Ishikawa (cell line): ENCODE measurements at regions not wholly inside any gene's neighbourhood (a gene's known extent, or its start where the extent isn't known, plus 50 kb on each side); places are given as distances from the start of the nearest gene placed in this dataset.

Experiments
- CEBPB ChIP-seq: IDR thresholded peaks from 2 replicates; pipeline ENCODE4 v1.6.1; 2012
- CREB1 ChIP-seq: IDR thresholded peaks from 2 replicates; pipeline ENCODE4 v1.6.1; 2012; ENCODE audit warnings: low read depth
- EGR1 ChIP-seq: IDR thresholded peaks from 2 replicates; pipeline ENCODE4 v1.6.1; 2012
- EP300 ChIP-seq: IDR thresholded peaks from 2 replicates; pipeline ENCODE4 v1.6.1; 2012; ENCODE audit warnings: borderline replicate concordance
- FOXM1 ChIP-seq: IDR thresholded peaks from 2 replicates; pipeline ENCODE4 v1.6.1; 2012; ENCODE audit warnings: low read depth, borderline replicate concordance
- MAX ChIP-seq: IDR thresholded peaks from 2 replicates; pipeline ENCODE4 v1.6.1; 2012
- NFIC ChIP-seq: IDR thresholded peaks from 2 replicates; pipeline ENCODE4 v1.6.1; 2012
- RAD21 ChIP-seq: IDR thresholded peaks from 2 replicates; pipeline ENCODE4 v1.6.1; 2012; ENCODE audit warnings: low read depth
- REST ChIP-seq: IDR thresholded peaks from 2 replicates; pipeline ENCODE4 v1.6.1; 2012; ENCODE audit warnings: low read depth, mild to moderate bottlenecking
- TAF1 ChIP-seq: IDR thresholded peaks from 2 replicates; pipeline ENCODE4 v1.6.1; 2012; ENCODE audit warnings: low read depth, mild to moderate bottlenecking
- TCF12 ChIP-seq: IDR thresholded peaks from 2 replicates; pipeline ENCODE4 v1.6.1; 2012; ENCODE audit warnings: low read depth
- TEAD4 ChIP-seq: IDR thresholded peaks from 2 replicates; pipeline ENCODE4 v1.6.1; 2012
- YY1 ChIP-seq: IDR thresholded peaks from 2 replicates; pipeline ENCODE4 v1.6.1; 2012; ENCODE audit warnings: low read depth
- ZBTB7A ChIP-seq: IDR thresholded peaks from 2 replicates; pipeline ENCODE4 v1.6.1; 2012; ENCODE audit warnings: low read depth
- TF ChIP-seq, protein P1 (sequence below): IDR thresholded peaks from 2 replicates; pipeline ENCODE4 v1.6.1; 2012

DNA sequence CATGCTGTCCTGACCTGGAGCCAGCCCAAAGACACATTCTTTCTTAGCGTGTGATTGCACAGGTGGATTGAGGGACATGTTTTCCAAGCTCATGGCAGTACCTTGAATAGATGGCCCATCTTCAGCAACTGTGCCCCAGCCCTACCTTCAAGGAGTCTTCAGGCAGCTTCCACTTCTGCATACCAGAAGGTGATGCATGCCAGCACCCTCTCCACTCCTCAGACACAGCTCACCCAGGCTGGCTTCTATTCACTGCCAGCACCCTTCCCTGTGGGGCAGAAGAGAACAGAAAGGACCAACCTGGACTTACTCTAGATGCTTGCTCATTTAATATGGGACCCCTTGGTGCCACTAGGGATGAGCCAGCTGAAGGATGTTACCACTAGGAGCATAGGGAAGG lies 466.4 kb upstream of the ISX start:
- no peak for TF ChIP-seq REST
- TF ChIP-seq FOXM1: no peak
- no peak for TF ChIP-seq TAF1
- TF ChIP-seq CEBPB: no peak
- no peak for TF ChIP-seq EGR1
- TF ChIP-seq ZBTB7A: no peak
- no peak for TF ChIP-seq NFIC
- no peak for TF ChIP-seq EP300
- no peak for TF ChIP-seq CREB1

GRCh38 chr22:34604312-34604711 lies 461.6 kb upstream of the ISX start:
- TF ChIP-seq ZBTB7A (no peak), TEAD4 (no peak), EP300 (no peak), CEBPB (no peak), FOXM1 (no peak), TAF1 (no peak)

- TF ChIP-seq NFIC (no peak), EGR1 (no peak), ZBTB7A (no peak), FOXM1 (no peak), TAF1 (no peak), CREB1 (no peak), EP300 (no peak)
Measured at GRCh38 chr22:34608106-34608505, 457.9 kb upstream of the ISX start.

DNA sequence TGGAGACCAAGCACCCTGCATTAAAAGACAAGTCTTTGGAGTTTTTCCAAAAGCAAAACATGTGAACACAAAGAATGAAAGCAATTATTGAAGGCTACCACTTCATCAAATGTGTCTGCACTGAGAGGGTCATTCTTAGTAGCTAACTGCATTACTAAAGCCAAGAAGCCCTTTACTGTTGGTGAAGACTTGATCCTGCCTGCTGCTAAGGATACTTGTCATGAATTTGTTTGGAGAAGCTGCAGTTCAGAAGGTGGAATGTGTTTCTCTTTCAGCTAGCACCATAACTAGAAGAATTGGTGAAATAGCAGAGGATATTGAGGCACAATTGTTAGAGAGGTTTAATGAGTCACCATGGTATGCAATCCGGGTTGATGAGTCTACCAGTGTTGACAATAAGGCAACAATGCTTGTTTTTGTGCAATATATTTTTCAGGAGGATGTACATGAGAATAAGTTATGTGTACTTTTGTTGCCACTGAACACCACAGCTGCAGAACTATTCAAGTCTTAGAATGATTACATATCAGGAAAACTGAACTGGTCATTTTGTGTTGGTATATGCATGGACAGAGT lies 457.3 kb upstream of the ISX start:
- TF ChIP-seq, protein P1, sequence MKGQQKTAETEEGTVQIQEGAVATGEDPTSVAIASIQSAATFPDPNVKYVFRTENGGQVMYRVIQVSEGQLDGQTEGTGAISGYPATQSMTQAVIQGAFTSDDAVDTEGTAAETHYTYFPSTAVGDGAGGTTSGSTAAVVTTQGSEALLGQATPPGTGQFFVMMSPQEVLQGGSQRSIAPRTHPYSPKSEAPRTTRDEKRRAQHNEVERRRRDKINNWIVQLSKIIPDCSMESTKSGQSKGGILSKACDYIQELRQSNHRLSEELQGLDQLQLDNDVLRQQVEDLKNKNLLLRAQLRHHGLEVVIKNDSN: no peak
- no peak for TF ChIP-seq TAF1
- no peak for TF ChIP-seq FOXM1
- no peak for TF ChIP-seq MAX
- TF ChIP-seq EP300: no peak
- TF ChIP-seq NFIC: no peak
- TF ChIP-seq CEBPB: no peak
- no peak for TF ChIP-seq TCF12

DNA sequence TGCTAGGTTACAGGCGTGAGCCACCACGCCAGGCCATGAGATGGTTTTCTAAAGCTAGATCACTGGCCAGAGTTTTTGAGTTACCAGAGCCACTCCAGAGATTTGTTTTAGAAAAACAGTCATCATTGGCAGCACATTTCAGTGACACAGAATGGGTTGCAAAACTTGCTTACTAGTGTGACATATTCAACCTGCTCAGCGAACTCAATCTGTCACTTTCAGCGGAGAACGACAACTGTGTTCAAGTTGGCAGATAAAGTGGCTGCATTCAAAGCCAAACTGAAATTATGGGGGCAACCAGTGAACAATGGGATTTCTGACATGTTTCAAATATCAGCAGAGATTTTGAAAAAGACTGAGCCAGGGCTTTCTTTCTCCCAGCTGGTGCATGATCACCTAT lies 456.3 kb upstream of the ISX start:
- no peak for TF ChIP-seq MAX
- TF ChIP-seq ZBTB7A: no peak
- no peak for TF ChIP-seq EGR1
- TF ChIP-seq CEBPB: no peak
- TF ChIP-seq NFIC: no peak
- TF ChIP-seq YY1: no peak
- TF ChIP-seq TAF1: no peak
- no peak for TF ChIP-seq EP300
- no peak for TF ChIP-seq RAD21
- no peak for TF ChIP-seq CREB1
- TF ChIP-seq, protein P1: no peak
- TF ChIP-seq TEAD4: no peak
- no peak for TF ChIP-seq TCF12
- TF ChIP-seq REST: no peak

- TF ChIP-seq RAD21 (no peak), TAF1 (no peak), TEAD4 (no peak), YY1 (no peak), MAX (no peak), TCF12 (no peak), REST (no peak), EP300 (no peak)
- TF ChIP-seq, protein P1: no peak
Measured at GRCh38 chr22:34620161-34620560, 445.8 kb upstream of the ISX start.
